ENCODE measurements at regions not wholly inside any gene's neighbourhood (a gene's known extent, or its start where the extent isn't known, plus 50 kb on each side); places are given as distances from the start of the nearest gene placed in this dataset.
A peak's percentile ranks its signal among the peaks of the same experiment; 100 is the strongest.

- no peak overlapping the region for H3K4me3 ChIP-seq (ENCODE audit: low read depth, low read length)
- TF ChIP-seq CTCF (IDR thresholded peaks at IDR 0.05; ENCODE audit: low read depth, low read length, missing control alignments) = no peak
- no peak for DNase-seq (ENCODE audit: low read depth)
Measured at GRCh38 chr5:168215646-168216045, 75.8 kb upstream of the WWC1 start.

DNA sequence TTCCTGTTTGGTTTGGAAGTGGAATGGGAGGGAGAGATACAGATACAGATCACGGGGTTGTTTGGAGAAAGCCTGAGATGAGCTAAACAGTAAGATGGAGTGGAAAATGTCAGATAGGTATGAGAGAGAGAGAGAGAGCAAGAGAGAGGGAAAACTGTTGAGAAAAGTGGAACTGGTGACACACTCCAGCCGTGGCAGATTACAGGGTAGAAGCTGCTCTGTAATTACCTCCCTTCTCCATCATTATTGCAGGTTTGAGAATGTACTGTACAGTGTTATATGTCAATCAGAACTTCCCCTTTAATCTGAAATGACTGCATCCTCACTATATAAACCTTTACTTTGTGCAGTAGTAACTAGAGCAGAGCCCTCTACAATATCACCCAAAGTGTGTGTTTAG, 74.5 kb upstream of the WWC1 start:
- no peak for DNase-seq (ENCODE audit: low read depth)
- H3K4me3 ChIP-seq (ENCODE audit: low read depth, low read length) = no peak overlapping the region
- no peak for TF ChIP-seq CTCF (IDR thresholded peaks at IDR 0.05; ENCODE audit: low read depth, low read length, missing control alignments)

GRCh38 chr5:168217497-168217896, 73.9 kb upstream of the WWC1 start:
- H3K4me3 ChIP-seq (ENCODE audit: low read depth, low read length) = no peak overlapping the region
- DNase-seq (ENCODE audit: low read depth) = no peak
- TF ChIP-seq CTCF (IDR thresholded peaks at IDR 0.05; ENCODE audit: low read depth, low read length, missing control alignments) = no peak

GRCh38 chr5:168218746-168219145, 72.7 kb upstream of the WWC1 start:
- no peak overlapping the region for H3K4me3 ChIP-seq (ENCODE audit: low read depth, low read length)
- TF ChIP-seq CTCF (IDR thresholded peaks at IDR 0.05; ENCODE audit: low read depth, low read length, missing control alignments) = no peak
- no peak for DNase-seq (ENCODE audit: low read depth)

DNA sequence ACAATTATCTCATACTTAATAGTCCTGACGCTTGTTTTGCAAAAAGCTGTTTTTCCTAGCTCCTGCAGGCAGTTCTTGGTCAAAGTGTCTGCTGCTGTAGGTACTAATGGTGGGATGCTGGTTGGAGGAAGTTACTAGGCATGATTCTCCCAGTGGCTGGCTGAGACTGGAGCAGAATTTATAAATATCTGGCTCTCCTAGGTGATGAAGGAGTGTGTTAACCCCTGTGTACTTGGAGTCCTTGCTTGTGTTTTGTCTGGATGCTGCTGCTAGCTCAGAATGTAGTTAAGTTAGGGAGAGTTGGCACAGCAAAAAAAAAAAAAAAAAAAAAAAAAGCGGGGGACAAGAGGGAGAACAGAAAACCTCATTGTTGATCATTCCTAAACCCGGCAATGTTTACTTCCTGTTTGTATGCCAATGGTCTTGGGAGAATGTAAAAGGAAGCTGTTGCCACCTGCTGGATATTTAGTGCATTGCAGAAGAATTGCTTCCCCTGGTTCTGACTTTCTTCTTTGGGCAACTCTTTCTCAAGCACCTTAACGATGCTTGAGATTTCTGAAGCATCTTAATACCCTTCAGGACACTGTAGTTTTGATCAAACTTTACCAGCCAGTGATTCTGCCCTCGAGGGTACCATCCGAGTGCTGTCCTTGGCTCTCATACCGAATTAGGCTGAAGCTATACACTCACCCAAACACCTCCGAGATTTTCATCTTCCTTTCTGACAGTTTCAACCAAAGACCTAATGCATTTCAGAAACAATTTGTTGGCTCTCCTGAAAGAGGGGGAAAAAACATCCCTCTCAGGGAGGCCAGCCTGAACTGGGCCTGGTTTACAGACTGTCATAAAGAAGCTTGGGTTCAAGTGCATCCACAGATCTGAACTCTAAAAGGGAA, 71.7 kb upstream of the WWC1 start:
- H3K4me3 ChIP-seq (ENCODE audit: low read depth, low read length) = no peak overlapping the region; the same call in 1 of the 2 replicates
- DNase-seq (ENCODE audit: low read depth) = peak; percentile 58
- peak; percentile 91 for TF ChIP-seq CTCF (IDR thresholded peaks at IDR 0.05; ENCODE audit: low read depth, low read length, missing control alignments)

DNA sequence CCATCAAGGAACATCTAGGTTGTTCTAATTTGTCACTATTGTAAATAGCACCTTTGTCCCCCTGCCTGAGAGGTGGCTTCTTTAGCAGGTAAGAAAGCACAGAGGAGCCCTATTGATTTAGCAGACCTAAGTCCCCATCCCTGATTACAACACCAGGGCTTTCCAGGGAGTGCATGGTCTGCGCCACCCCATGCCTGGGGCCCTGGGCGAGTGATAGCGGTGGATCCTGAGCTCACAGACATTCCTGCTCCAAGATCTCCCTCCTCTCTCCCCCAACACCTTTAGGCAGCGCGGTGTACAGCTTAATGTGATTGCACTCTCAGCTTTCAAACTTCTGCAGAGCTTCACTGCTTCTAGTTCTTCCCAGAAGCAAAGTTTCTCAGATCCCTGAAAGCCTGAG, 67.4 kb upstream of the WWC1 start:
- DNase-seq (ENCODE audit: low read depth) = no peak
- TF ChIP-seq CTCF (IDR thresholded peaks at IDR 0.05; ENCODE audit: low read depth, low read length, missing control alignments) = no peak
- H3K4me3 ChIP-seq (ENCODE audit: low read depth, low read length) = no peak overlapping the region

GRCh38 chr5:168226012-168226411, 65.4 kb upstream of the WWC1 start:
- no peak for DNase-seq (ENCODE audit: low read depth)
- no peak for TF ChIP-seq CTCF (IDR thresholded peaks at IDR 0.05; ENCODE audit: low read depth, low read length, missing control alignments)
- no peak overlapping the region for H3K4me3 ChIP-seq (ENCODE audit: low read depth, low read length)

Measured in GM12864 (cell line).